ENCODE measurements at regions not wholly inside any gene's neighbourhood (a gene's known extent, or its start where the extent isn't known, plus 50 kb on each side); places are given as distances from the start of the nearest gene placed in this dataset.
"Not testable (repeated sequence)": the region's sequence is repeated elsewhere in the genome, so short reads cannot be mapped to it uniquely, and the experiment has no call there.

DNA sequence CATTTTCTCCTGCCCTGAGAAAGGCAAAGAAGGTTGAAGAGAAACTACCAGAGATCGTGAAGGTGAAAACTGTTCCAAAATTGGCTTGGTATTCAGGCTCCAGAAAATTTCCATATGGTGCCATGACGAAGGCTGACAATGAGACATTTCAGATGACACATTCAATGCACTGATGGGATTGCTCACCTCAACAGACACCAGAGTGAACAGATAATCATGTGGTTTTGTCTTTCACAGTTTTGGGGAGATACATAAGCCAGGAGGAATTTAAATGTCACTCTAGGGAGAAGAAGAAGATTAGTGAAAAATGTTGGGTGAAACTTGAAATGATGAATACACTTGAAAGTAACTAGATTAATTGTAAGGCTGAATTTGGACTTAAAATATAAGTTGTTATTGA lies 339.7 kb upstream of the EPHA3 start:
- FAIRE-seq (no peak), DNase-seq (ENCODE audit: insufficient read length, low spot score) (no peak)

DNA sequence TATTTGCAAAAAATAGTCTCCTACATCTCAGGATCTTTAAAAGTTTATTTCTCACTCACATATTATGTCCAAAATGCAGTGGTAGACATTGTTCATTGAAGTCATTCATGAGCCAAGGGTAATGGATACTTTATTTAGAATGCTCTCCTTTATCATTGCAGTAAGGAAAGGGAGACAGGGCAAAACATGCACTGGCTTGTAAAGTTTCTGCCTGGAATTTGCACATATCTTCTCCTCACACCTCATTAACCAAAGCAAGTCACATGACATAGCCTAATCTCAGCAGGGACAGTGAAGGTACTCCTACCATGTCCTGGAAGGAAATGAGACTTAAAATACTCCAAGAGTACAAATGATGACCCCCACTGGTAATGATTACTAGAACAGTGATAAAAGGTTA lies 333.7 kb upstream of the EPHA3 start:
- no peak for DNase-seq (ENCODE audit: insufficient read length, low spot score)
- FAIRE-seq = no peak

DNA sequence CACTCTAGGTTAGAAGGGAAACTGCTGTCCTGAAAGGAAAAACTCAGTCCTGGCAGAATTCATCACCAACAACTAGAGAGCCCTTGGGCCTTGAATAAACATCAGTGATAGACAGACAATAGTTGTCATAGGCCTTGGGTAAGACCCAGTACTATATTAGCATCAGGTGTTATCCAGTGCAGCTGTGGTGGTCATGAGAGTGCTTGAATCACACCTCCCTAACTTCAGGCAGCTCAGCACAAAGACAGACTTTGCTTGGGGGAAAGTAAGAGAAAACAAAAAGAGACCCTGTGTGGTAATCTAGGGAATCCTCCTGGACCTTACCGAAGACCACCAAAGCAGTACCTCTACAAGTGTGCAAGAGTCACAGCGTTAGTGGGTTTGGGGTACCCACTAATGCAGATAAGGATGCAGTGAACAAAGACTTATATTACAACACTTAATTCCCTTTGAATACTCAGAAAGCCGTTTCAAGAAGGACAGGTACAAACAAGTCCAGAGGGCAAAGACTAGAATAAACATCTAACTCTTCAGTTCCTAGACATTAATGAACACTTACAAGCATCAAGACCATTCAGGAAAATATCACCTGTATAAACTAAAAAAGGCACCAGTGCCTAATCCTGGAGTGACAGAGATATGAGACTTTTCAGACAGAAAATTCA lies 332.3 kb upstream of the EPHA3 start:
- no peak for DNase-seq (ENCODE audit: insufficient read length, low spot score)

DNA sequence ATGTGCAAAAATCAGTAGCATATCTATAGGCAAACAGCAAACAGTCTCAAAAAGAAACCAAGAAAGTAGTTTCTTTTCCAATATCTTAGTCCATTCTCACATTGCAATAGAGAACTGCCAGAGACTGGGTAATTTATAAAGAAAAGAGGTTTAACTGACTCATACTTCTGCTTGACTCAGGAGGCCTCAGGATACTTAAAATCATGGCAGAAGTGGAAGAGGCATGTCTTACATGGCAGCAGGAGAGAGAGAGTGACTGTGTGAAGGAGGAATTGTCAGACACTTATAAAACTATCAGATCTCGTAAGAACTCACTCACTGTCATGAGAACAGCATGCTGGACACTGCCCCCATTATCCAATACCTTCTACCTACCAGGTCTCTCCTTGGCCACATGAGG lies 327.9 kb upstream of the EPHA3 start:
- FAIRE-seq (no peak), DNase-seq (ENCODE audit: insufficient read length, low spot score) (no peak)

More for the DNA sequence above, 332.3 kb upstream of the EPHA3 start:
- FAIRE-seq = no peak

DNA sequence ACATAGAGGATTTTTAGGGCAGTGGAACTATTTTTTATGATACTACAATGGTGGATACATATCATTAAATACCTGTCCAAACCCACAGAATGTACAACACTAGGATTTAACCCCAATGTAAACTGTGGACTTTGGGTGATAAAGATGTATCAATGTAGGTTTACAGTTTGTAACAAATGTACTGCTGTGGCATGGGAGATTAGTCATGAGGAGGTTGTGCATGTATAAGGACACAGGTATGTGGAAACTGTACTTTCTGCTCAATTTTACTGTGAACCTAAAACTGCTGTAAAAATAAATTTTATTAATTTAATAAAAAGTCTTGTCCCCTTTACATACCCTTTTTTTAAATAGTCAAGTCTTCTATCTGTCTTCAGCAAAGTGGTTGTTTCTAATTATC lies 322.5 kb upstream of the EPHA3 start:
- no peak for FAIRE-seq
- DNase-seq (ENCODE audit: insufficient read length, low spot score) = no peak

DNA sequence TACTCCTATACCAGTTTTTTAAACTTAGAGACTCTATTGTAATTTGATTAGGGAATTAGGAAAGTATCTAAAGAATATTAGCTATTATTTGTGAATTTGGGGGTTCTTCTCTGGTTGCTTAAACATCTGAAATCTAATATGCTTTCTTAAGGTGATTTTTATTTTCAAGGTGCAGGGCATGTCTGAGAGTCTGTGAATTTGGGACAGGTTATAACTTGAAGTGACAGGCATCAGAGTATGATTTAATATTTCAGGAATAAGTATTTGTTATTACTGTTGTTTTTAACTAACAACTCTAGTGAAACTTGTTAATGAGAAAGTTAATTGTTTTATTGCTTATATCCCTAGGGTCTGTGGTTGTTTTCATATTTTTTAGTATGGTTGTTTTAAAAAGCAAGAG lies 321.6 kb upstream of the EPHA3 start:
- FAIRE-seq = no peak
- DNase-seq (ENCODE audit: insufficient read length, low spot score) = no peak

DNA sequence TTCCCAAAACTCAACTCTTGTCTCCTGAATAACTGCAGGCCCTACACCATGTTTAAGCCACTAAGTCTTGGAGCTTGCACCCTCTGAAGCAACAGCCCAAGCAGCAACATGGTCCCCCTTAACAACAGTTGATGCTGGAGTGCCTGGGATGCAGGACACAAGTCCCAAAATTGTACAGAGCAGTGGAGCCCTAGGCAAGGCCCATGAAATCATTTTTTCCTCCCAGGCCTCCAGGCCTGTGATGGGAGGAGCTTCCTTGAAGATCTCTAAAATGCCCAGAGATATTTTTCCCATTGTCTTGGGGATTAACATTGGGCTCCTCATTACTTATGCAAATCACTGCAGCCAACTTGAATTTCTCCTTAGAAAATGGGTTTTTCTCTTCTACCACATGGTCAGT lies 311.9 kb upstream of the EPHA3 start:
- FAIRE-seq = no peak

DNA sequence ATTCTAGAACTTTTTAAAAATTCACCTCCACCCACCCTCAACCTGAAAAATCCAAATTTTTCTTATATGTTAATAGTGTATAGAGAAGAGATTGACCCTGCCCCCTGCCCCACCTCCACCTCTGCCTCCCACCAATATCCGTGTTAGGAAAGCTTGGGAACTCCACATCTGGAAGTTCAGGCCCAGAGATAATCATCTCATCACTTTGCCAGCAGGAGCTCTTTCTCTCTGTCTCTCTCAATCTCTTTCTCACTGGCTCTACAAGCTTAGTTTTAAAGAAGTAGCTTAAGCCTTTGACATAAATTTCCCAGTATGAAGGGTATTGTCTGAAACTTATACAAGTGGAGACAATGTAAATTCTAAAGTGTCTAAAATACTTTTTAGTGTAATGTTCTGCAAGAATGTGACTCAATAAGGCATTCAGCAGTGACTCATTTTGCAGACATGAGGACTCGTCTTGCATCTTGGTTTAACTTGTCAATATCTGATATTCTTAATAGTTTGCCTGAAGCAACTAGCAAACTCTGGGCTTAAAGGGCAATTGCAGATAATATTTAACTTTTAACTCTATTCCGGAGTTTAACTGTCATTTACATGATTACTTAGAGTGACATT lies 299.8 kb upstream of the EPHA3 start:
- FAIRE-seq = peak; percentile 46
- DNase-seq (ENCODE audit: insufficient read length, low spot score) = peak; percentile 33

More for the DNA sequence above, 311.9 kb upstream of the EPHA3 start:
- no peak for DNase-seq (ENCODE audit: insufficient read length, low spot score)

DNA sequence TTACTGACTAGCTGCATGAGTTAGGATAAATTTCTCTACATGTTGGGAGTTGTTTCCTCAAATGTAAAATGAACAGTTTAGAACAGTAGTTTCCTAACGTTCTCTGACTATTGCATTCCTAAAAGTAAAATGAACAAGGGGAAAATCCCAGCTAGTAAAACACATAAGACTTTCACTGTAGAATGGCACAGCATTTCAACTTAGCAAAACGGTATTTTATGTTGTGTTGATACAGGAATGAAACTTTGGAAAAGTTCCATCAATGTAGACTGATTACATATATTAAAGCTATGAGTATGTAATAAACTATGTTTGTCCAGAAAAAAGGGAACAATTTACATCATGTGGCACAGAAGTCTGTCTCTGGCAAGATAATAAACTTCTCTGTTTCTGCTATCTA lies 297.4 kb upstream of the EPHA3 start:
- DNase-seq (ENCODE audit: insufficient read length, low spot score) (no peak), FAIRE-seq (no peak)

DNA sequence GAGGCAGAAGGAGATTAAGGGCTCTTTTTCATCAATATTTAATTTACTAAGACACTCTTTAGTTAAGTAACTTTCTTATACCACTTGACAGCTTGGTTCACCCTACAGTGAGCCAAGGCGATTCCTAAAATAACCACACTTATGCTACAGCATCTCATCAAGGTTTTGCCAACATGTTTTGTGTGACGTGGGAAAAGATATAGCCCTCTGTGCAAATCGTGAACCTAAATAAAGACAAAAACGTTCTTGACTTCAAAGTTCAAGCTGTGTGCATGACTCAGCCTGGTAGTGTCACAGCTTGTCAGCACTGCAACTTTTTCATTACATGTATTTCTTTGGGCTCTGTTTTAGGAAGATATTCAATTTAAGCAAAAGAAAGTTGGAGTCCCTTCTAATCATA lies 297.0 kb upstream of the EPHA3 start:
- no peak for DNase-seq (ENCODE audit: insufficient read length, low spot score)
- no peak for FAIRE-seq

DNA sequence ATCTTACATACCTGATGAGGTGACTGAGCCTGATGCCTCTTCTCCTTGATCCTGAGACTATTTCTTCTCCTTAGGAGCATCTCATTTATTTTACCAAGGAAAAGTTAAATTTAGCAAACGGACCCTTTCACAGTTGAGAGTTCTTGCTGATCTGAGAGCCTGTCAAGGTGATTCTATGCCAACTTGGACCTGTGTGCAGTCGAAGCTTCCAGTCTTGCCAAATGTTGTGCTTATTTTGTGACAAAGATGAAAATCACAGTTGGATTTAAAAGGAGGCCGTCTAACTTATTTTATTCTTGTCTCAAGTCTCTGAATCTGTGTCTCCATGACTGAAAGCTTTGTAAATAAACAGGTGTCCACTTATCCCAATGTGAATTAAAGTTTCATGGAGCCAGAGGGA lies 296.3 kb upstream of the EPHA3 start:
- FAIRE-seq = no peak
- DNase-seq (ENCODE audit: insufficient read length, low spot score) = no peak

DNA sequence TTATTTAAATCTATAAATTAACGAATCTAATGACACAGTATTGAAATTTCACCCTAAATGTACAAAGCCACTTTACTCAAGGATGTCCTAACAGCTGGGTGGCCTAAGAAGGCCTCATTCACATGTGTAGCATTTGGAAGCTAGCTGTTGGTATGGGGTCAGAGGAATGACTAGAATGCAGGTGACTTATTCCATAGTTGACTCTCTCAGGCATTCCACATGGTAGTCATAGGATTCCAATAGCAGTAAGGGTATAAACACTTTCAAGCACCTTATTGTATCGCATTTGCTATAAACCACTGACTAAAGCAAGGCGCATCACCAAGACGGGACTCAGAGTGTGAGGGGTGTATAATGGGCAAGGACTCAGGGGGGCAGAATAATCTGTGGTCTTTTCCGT lies 294.8 kb upstream of the EPHA3 start:
- no peak for DNase-seq (ENCODE audit: insufficient read length, low spot score)
- FAIRE-seq = no peak

DNA sequence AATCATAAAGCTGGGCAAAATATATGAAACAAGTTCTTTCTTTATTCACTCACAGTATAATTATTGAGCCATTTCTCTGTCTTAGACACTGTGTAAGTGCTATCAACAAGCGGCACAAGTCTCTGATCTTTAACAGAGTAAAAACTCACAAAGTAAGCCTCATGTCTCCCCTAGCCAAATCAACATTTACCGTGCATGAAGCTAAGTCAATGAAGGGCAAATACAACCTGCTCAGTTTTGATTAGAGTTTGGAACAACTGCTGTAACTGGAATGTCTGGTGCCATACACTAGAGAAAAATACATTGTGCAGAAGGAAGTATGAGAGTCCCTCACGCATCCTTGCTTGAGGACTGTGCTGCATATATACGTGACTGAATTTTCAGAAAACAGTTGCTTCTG lies 291.0 kb upstream of the EPHA3 start:
- FAIRE-seq (no peak), DNase-seq (ENCODE audit: insufficient read length, low spot score) (no peak)

DNA sequence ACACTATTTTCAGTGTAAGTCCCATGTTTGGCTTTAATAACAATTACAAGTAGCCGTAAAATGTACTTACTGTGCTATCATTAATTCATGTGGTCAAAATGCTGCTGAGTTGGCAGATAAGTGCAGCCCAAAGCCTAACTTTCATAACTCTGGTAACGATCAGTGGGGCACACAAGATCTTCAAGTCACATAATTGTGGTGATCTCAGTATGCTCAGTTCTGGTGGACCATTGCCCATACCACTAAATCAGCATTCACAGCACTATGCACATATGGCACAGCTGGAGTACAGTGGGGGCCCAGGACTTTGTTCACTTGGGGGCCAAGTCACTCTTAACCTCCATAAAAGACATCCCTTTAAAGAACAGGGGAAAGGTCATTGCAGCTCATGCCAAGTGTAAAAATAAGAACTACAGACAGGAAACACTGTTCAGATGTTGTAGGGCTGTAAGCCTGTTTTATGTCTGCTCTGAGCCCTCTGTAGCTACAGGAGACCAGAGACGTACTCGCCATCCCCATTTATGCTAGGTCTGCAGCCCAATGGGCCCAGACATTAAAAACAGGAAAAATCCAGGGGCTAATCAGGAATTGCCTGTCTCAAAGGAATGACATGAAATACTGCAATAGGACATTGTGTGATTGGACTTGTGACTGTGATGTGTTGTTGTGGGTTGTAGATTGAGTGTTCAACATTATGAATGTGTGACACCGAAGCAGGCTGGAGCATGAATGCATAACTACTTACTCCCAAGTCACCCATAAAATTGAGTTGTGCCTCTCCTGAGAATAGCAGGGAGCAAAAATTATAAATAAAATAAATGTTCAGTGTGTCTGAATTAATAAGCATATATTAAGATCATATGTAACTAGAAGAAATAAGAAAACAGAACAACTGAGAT lies 282.5 kb upstream of the EPHA3 start:
- no peak for DNase-seq (ENCODE audit: insufficient read length, low spot score)
- no peak for FAIRE-seq

DNA sequence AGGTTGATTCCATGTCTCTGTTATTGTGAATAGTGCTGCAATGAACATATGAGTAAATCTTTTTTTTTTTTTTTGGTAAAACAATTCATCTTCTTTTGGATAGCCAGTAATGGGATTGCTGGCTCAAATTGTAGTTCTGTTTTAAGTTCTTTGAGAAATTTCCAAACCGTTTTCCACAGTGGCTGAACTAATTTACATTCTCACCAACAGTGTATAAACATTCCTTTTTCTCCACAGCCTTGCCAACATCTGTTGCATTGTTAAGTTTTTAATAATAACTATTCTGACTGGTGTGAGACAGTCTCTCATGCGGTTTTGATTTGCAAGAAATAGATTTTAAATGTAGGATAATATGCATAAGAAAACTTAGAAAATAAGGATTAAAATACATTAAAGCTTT lies 279.0 kb upstream of the EPHA3 start:
- no peak for FAIRE-seq

DNA sequence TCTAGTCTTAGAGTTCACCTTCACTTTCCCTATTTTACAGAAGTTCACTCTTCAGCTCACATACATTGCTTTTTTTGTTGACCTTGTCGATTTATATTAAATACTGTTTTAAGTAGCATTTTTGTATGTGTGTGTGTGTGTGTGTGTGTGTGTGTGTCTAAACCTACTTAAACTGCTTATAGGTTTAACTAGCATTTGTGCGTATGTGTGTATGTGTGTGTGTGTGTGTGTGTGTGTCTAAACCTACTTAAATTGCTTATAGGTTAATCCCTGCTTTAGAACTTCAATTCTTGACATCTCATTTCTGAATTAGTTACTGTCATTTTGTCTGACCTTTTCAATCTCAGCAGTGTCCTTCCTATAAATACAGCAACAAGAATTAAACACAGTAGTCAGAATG lies 254.8 kb upstream of the EPHA3 start:
- FAIRE-seq (no peak), DNase-seq (ENCODE audit: insufficient read length, low spot score) (no peak)

More for the DNA sequence above, 279.0 kb upstream of the EPHA3 start:
- no peak for DNase-seq (ENCODE audit: insufficient read length, low spot score)

DNA sequence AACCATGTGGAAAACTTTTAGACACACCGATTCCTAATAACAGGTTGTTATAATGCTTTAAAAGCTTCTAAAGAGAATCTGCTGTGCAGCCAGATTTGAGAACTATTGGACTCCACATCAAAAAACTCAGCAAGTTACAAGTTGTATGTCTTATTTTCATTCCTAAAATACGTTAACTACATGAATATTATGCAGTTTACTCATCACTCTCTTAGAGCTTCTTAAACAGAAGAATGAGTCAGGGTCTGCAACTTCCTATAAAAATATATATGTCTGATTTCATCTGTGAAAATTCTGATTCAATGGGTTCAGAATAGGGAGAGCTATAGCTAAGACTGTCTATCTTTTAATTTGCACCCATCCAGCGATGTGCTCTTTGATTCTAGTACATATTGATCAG lies 244.2 kb upstream of the EPHA3 start:
- no peak for DNase-seq (ENCODE audit: insufficient read length, low spot score)
- no peak for FAIRE-seq

DNA sequence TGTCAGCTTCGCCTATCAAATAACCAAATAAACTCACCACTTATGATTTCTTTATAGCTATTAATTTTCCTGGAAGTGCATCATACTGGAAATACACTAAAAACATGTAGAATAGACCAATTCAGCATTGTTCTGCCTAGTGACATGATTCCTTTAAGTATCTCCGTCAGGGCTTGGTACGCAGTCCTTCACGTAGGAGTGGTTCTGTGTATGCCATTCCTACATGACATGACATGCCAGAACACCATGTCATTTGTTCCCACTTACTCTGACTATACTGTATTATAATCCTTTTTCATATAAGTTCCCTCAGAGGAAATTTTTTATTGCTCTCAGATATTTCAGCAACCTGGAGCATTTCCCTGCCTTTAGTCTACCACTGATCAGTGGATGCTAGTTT lies 230.7 kb upstream of the EPHA3 start:
- FAIRE-seq (no peak), DNase-seq (ENCODE audit: insufficient read length, low spot score) (no peak)

DNA sequence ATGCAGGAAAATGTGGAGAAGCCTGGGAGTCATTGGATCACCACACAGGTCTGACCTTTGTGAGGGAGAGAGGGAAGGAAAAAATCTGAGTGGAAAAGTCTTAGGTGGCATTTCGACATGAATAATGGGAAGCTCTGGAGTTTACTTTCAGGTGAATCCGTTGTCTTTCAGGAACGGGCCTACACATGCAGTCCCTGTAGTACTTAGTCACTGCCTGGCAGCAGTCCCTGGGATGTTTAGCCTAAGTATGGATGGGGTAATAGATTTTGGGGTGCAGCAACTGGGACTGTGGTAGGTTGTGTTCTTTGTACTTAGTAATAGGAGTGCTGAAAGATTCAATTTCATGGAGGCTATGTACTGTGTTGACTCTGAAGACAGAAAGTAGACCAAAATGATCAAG lies 227.5 kb upstream of the EPHA3 start:
- DNase-seq (ENCODE audit: insufficient read length, low spot score) = no peak
- no peak for FAIRE-seq

DNA sequence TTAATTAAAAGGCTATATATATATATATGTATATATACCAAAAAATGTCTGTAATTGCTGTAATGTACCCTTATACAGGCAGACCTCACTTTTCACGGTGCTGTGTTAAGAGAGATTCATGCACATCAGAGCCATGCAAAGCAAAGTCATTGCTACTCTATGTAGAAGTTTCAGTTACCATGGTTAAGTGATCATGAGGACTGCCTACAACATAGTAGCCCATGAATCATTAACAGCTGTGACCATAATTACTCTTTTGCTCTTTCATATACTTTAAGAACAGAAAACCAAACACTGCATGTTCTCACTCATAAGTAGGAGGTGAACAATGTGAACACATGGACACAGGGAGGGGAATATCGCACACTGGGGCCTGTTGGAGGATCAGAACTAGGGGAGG lies 225.3 kb upstream of the EPHA3 start:
- no peak for FAIRE-seq
- no peak for DNase-seq (ENCODE audit: insufficient read length, low spot score)

DNA sequence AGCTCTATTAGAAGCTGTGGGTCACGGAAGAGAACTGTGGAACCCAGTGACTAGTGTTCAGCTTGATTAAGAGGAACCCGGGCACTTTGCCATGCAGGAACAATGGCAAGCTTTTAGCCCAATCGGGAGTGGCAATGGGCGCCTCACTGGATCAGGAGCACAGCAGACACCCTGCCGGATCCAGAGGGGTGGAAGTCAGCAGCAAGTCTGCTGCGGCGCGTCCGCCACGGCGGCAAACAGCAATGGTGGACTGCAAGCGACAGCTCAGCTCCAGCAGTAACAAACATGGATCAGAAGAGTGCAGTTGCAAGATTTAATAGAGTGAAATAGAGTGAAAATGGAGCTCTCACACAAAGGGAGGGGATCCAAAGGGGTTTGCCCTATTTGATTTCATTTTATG lies 220.8 kb upstream of the EPHA3 start:
- not testable (repeated sequence) for FAIRE-seq; DNase-seq (ENCODE audit: insufficient read length, low spot score)

DNA sequence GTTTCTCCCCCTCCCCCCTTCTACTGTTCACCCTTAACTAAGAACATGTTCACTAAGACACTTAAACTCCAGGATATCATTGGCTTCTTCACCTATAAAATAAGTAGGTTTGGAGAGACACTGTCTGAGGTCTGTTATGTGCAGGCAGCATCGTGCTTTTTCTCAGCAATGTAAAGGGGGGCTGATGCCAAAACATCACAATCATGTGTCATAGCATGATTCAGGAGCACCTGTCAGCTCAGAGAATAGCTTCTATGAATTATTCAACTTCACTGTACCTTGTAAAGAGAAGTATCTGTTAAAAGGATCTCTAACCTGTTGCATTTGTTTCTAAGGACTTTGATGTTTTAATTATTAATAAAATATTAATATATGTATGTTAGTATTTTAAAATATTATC lies 211.4 kb upstream of the EPHA3 start:
- no peak for DNase-seq (ENCODE audit: insufficient read length, low spot score)
- no peak for FAIRE-seq
